ENCODE measurements at regions not wholly inside any gene's neighbourhood (a gene's known extent, or its start where the extent isn't known, plus 50 kb on each side); places are given as distances from the start of the nearest gene placed in this dataset.

DNA sequence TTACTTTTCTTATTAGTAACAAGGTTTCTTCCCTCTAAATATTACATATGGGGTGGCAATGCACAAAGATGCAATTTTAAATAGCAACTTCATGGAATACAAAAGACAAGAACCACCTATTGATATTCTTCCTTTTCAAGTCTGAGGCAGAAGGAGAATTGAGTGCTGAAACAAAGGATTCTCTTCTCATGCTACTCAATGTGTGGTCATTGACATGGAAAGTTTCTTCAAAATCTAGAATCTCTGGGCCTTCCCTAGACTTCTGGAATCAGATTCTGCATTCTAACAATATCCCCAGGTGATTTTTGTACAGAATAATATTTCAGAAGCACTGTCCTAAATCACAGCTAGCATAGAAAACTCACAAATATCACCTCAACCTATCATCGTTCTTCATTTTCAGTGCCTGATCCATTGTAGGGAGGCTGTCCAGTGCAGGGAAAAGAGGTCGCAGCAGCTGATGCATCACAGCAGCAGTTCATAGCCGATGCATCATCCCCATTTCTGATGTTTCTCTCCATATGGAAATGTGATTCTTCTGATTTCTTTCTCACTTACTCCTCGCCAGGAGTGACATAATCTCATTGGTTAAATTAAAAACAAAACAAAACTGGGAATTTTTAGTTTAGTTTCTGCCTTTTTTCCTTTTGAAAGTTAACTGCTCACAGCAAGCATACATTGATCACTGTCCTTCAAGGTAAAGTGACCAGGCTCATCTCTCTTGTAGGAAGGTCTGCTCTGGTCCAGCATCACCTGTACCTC lies 139.5 kb upstream of the FAM83B start:
- Histone ChIP-seq H3K36me3 (ENCODE audit: insufficient read depth, insufficient read length, low read length) (no peaks in the 10 kb centered on the region), H3K9me3 (ENCODE audit: insufficient read depth, low read length) (no peaks in the 10 kb centered on the region)

DNA sequence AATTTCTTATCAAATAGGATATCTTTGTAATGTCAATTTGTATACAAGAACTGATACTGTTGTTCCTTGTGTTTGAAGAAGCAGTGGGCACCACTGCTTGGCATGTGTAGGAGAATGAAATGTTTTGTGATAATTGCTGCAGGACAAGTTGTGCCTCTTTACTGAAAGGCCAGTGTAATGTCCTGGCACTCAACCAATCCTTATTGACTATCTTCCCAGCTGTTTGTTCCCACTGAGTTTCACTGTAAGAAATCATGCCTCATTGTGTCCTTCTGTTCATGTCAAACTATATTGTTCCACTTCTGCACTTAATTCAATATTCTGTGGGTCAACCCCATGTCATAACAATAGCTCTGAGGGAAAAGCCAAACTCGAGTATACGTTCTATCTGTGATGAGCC lies 136.1 kb upstream of the FAM83B start:
- H3K36me3 ChIP-seq (ENCODE audit: insufficient read depth, insufficient read length, low read length) = no peaks in the 10 kb centered on the region
- TF ChIP-seq ZNF274 (IDR thresholded peaks at IDR 0.05; ENCODE audit: low read depth, low read length) (no peak), SUZ12 (IDR thresholded peaks at IDR 0.05; ENCODE audit: extremely low read depth, insufficient read depth, insufficient read length) (no peak), YY1 (IDR thresholded peaks at IDR 0.05; ENCODE audit: insufficient read depth, insufficient read length) (no peak)
- H3K9ac ChIP-seq (ENCODE audit: insufficient read length, low read depth) = no peak overlapping the region
- DNase-seq (ENCODE audit: low read depth, low spot score) = no peak
- no peaks in the 10 kb centered on the region for H3K4me1 ChIP-seq (ENCODE audit: insufficient read depth, insufficient read length)
- H3K27me3 ChIP-seq (ENCODE audit: insufficient read depth, insufficient read length) = no peaks in the 10 kb centered on the region
- H3K9me3 ChIP-seq (ENCODE audit: insufficient read depth, low read length) = no peaks in the 10 kb centered on the region
- H3K4me3 ChIP-seq (ENCODE audit: insufficient read length, low read depth) = no peak overlapping the region

More for the DNA sequence above, 139.5 kb upstream of the FAM83B start:
- H3K4me3 ChIP-seq (ENCODE audit: insufficient read length, low read depth) = no peak overlapping the region
- no peaks in the 10 kb centered on the region for H3K27me3 ChIP-seq (ENCODE audit: insufficient read depth, insufficient read length)
- no peaks in the 10 kb centered on the region for H3K4me1 ChIP-seq (ENCODE audit: insufficient read depth, insufficient read length)
- DNase-seq (ENCODE audit: low read depth, low spot score) = no peak
- no peak overlapping the region for H3K9ac ChIP-seq (ENCODE audit: insufficient read length, low read depth)
- no peak for TF ChIP-seq SUZ12 (IDR thresholded peaks at IDR 0.05; ENCODE audit: extremely low read depth, insufficient read depth, insufficient read length)
- TF ChIP-seq ZNF274 (IDR thresholded peaks at IDR 0.05; ENCODE audit: low read depth, low read length) = no peak
- no peak for TF ChIP-seq YY1 (IDR thresholded peaks at IDR 0.05; ENCODE audit: insufficient read depth, insufficient read length)

DNA sequence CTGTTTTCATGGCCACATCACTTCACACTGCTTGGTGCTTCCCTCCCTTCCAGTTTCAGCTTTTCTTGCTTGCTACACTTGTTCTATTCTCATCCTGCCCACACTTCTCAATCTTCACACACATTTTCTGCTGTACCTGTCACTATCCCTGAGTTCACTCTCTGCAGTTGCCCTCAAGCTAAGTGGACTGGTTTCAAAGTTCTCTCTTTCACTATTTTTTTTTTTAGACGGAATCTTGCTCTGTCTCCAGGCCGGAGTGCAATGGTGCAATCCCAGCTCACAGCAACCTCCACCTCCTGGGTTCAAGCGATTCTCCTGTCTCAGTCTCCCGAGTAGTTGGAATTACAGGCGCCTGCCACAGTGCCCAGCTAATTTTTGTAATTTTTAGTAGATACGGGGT lies 130.6 kb upstream of the FAM83B start:
- H3K36me3 ChIP-seq (ENCODE audit: insufficient read depth, insufficient read length, low read length) = no peaks in the 10 kb centered on the region
- TF ChIP-seq ZNF274 (IDR thresholded peaks at IDR 0.05; ENCODE audit: low read depth, low read length) (no peak), YY1 (IDR thresholded peaks at IDR 0.05; ENCODE audit: insufficient read depth, insufficient read length) (no peak), SUZ12 (IDR thresholded peaks at IDR 0.05; ENCODE audit: extremely low read depth, insufficient read depth, insufficient read length) (no peak)

DNA sequence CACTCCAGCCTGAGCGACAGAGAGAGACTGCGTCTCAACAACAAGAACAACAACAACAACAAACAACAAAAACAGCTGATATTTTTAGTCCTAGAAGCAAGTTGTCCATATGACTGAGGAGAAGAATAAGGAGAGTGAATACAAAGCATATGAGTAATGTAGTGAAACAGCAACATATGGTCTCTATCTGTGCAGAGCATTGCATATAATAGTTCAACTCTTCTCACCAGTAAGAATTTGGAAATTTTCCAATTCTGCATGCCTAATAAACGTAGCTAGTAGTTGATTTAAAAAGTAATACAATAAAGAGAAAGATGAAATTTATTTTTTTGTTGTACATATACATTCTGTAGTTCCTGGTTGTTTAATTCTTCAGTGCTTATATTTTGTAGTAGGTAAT lies 129.7 kb upstream of the FAM83B start:
- DNase-seq (ENCODE audit: low read depth, low spot score) = no peak
- Histone ChIP-seq H3K9me3 (ENCODE audit: insufficient read depth, low read length) (no peaks in the 10 kb centered on the region), H3K36me3 (ENCODE audit: insufficient read depth, insufficient read length, low read length) (no peaks in the 10 kb centered on the region), H3K4me3 (ENCODE audit: insufficient read length, low read depth) (no peak overlapping the region), H3K4me1 (ENCODE audit: insufficient read depth, insufficient read length) (no peaks in the 10 kb centered on the region), H3K27me3 (ENCODE audit: insufficient read depth, insufficient read length) (no peaks in the 10 kb centered on the region), H3K9ac (ENCODE audit: insufficient read length, low read depth) (no peak overlapping the region)
- TF ChIP-seq YY1 (IDR thresholded peaks at IDR 0.05; ENCODE audit: insufficient read depth, insufficient read length) (no peak), ZNF274 (IDR thresholded peaks at IDR 0.05; ENCODE audit: low read depth, low read length) (no peak), SUZ12 (IDR thresholded peaks at IDR 0.05; ENCODE audit: extremely low read depth, insufficient read depth, insufficient read length) (no peak)

More for the DNA sequence above, 130.6 kb upstream of the FAM83B start:
- Histone ChIP-seq H3K9ac (ENCODE audit: insufficient read length, low read depth) (no peak overlapping the region), H3K9me3 (ENCODE audit: insufficient read depth, low read length) (no peaks in the 10 kb centered on the region), H3K4me1 (ENCODE audit: insufficient read depth, insufficient read length) (no peaks in the 10 kb centered on the region), H3K4me3 (ENCODE audit: insufficient read length, low read depth) (no peak overlapping the region), H3K27me3 (ENCODE audit: insufficient read depth, insufficient read length) (no peaks in the 10 kb centered on the region)
- DNase-seq (ENCODE audit: low read depth, low spot score) = no peak

DNA sequence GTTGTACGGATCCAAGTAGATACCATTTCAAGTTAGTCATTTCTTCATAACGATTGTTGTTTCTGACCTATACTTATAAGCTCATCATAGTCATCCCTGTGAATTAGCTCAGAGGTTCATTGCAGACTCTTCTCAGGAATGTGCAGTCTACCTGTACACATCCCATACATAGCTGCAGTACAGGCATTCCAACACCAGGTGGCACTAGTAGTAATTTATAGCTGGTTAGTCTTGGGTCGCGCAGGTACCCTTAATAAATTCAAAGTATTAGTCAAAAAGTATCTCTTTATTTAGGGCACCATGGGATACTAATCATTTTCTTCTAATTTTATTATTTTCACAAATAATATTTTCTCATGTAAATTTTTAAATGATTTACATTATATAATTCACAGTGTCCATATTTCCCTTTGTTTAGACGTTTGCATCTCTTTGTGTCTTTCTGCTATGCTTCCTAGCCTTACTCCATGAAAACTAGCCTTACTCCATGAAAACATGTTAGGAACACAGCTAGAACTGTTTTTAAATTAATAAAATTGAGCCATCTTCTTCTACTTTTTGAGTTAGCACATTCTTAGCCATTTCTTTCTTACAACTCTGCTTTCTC lies 128.6 kb upstream of the FAM83B start:
- no peak for TF ChIP-seq YY1 (IDR thresholded peaks at IDR 0.05; ENCODE audit: insufficient read depth, insufficient read length)
- no peak overlapping the region for H3K4me3 ChIP-seq (ENCODE audit: insufficient read length, low read depth)
- H3K4me1 ChIP-seq (ENCODE audit: insufficient read depth, insufficient read length) = no peaks in the 10 kb centered on the region
- no peaks in the 10 kb centered on the region for H3K36me3 ChIP-seq (ENCODE audit: insufficient read depth, insufficient read length, low read length)
- no peaks in the 10 kb centered on the region for H3K9me3 ChIP-seq (ENCODE audit: insufficient read depth, low read length)
- H3K27me3 ChIP-seq (ENCODE audit: insufficient read depth, insufficient read length) = no peaks in the 10 kb centered on the region
- H3K9ac ChIP-seq (ENCODE audit: insufficient read length, low read depth) = no peak overlapping the region
- no peak for DNase-seq (ENCODE audit: low read depth, low spot score)

DNA sequence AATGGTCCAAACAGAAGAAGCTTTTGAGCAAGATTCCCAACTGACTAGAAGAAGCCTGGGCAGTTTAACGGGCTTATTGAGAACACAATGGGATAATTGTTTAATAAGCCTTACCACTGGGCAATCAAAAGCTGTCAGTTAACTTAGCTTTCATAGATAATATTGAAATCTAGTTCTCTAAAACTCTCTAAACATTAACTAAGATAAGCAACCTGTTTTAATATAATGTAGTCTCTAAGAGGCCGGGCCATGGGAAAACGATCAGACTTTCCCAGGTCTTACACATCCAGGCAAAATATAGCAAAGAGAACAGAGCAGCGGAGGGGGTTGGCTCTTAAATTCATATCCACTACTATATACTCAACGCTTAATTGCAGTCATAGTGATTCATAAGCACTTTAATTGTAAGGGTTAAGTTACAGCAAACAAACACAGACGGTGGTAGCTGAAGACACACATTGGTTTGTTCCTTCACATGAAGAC lies 128.0 kb upstream of the FAM83B start:
- DNase-seq (ENCODE audit: low read depth, low spot score) = no peak
- Histone ChIP-seq H3K9me3 (ENCODE audit: insufficient read depth, low read length) (no peaks in the 10 kb centered on the region), H3K36me3 (ENCODE audit: insufficient read depth, insufficient read length, low read length) (no peaks in the 10 kb centered on the region), H3K27me3 (ENCODE audit: insufficient read depth, insufficient read length) (no peaks in the 10 kb centered on the region), H3K4me1 (ENCODE audit: insufficient read depth, insufficient read length) (no peaks in the 10 kb centered on the region), H3K4me3 (ENCODE audit: insufficient read length, low read depth) (no peak overlapping the region), H3K9ac (ENCODE audit: insufficient read length, low read depth) (no peak overlapping the region)
- TF ChIP-seq ZNF274 (IDR thresholded peaks at IDR 0.05; ENCODE audit: low read depth, low read length) (no peak), YY1 (IDR thresholded peaks at IDR 0.05; ENCODE audit: insufficient read depth, insufficient read length) (no peak), SUZ12 (IDR thresholded peaks at IDR 0.05; ENCODE audit: extremely low read depth, insufficient read depth, insufficient read length) (no peak)

DNA sequence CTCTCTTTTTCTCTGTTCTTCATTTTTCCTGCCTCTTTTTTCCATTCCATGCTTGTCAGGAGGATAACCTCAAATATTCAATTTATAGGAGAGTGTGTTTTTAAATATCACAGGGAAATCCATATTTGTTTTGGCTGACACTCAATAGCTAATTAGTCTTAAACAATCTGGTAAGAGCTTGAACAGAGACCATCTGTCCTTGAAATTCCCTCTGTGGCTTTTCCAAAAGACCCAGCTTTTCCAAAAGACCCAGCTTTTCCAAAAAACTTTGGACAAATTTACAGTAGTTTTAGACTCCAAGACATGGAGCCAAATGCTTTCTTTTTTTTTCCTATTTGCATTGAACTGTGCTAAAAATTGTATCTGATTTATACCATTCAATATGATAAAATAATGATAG lies 127.4 kb upstream of the FAM83B start:
- no peaks in the 10 kb centered on the region for H3K9me3 ChIP-seq (ENCODE audit: insufficient read depth, low read length)
- DNase-seq (ENCODE audit: low read depth, low spot score) = no peak
- H3K9ac ChIP-seq (ENCODE audit: insufficient read length, low read depth) = no peak overlapping the region
- no peaks in the 10 kb centered on the region for H3K4me1 ChIP-seq (ENCODE audit: insufficient read depth, insufficient read length)
- H3K4me3 ChIP-seq (ENCODE audit: insufficient read length, low read depth) = no peak overlapping the region
- H3K27me3 ChIP-seq (ENCODE audit: insufficient read depth, insufficient read length) = no peaks in the 10 kb centered on the region
- H3K36me3 ChIP-seq (ENCODE audit: insufficient read depth, insufficient read length, low read length) = no peaks in the 10 kb centered on the region
- TF ChIP-seq ZNF274 (IDR thresholded peaks at IDR 0.05; ENCODE audit: low read depth, low read length) (no peak), SUZ12 (IDR thresholded peaks at IDR 0.05; ENCODE audit: extremely low read depth, insufficient read depth, insufficient read length) (no peak), YY1 (IDR thresholded peaks at IDR 0.05; ENCODE audit: insufficient read depth, insufficient read length) (no peak)

Measured in NT2/D1 (cell line).